ENCODE measurements at regions not wholly inside any gene's neighbourhood (a gene's known extent, or its start where the extent isn't known, plus 50 kb on each side); places are given as distances from the start of the nearest gene placed in this dataset.

GRCh38 chr1:69328186-69328585 lies 239.5 kb upstream of the LRRC7 start:
- H3K4me3 ChIP-seq (ENCODE audit: low read depth, low read length): no peak overlapping the region
- DNase-seq (ENCODE audit: low read depth): no peak
- no peak for TF ChIP-seq CTCF (conservative IDR thresholded peaks at IDR 0.05; ENCODE audit: low read depth, low read length)

GRCh38 chr1:69363236-69363635 lies 204.5 kb upstream of the LRRC7 start:
- TF ChIP-seq CTCF (conservative IDR thresholded peaks at IDR 0.05; ENCODE audit: low read depth, low read length): no peak
- DNase-seq (ENCODE audit: low read depth): no peak
- H3K4me3 ChIP-seq (ENCODE audit: low read depth, low read length): no peak overlapping the region

GRCh38 chr1:69373520-69373919 lies 194.2 kb upstream of the LRRC7 start:
- no peak overlapping the region for H3K4me3 ChIP-seq (ENCODE audit: low read depth, low read length)
- no peak for DNase-seq (ENCODE audit: low read depth)
- no peak for TF ChIP-seq CTCF (conservative IDR thresholded peaks at IDR 0.05; ENCODE audit: low read depth, low read length)

- H3K4me3 ChIP-seq (ENCODE audit: low read depth, low read length): no peak overlapping the region
- TF ChIP-seq CTCF (conservative IDR thresholded peaks at IDR 0.05; ENCODE audit: low read depth, low read length): no peak
- DNase-seq (ENCODE audit: low read depth): no peak
Observed at GRCh38 chr1:69376408-69376807, 191.3 kb upstream of the LRRC7 start.

DNA sequence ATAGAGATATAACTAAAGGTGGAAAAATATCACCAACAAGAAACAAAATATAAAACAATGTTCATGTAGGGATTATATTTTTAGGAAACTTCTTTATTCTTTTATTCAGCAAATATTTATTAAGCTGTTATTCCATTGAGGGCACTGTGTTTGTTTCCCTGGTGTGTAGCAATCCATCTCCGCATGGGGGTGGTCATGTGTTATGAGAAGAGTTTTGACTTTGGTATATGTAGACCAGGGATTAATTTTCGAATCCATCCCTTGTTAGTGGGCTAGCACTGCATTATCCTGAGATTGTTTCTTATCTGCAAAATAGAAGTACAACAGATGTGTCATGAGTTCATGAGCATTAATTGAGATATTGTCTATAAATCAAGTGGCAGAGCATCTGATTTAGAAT lies 190.2 kb upstream of the LRRC7 start:
- no peak for TF ChIP-seq CTCF (conservative IDR thresholded peaks at IDR 0.05; ENCODE audit: low read depth, low read length)
- DNase-seq (ENCODE audit: low read depth): no peak
- H3K4me3 ChIP-seq (ENCODE audit: low read depth, low read length): no peak overlapping the region

DNA sequence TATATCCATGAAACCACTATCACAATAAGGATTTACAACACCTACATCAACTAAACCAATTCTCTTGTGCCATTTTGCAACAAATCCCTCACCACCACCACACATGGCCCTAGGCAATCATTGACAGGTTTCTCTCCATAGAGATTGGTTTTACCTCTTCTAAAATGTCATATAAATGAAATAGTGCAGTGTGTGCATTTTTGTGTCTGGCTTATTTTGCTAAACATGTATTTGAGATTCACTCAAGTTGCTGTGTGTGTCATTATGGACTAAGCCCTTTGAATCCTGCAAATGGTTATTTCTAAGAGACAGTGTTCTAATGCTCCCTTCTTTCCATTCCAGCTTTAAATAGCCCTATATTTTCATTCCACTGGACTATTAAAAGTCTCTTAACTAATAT lies 179.7 kb upstream of the LRRC7 start:
- TF ChIP-seq CTCF (conservative IDR thresholded peaks at IDR 0.05; ENCODE audit: low read depth, low read length): no peak
- H3K4me3 ChIP-seq (ENCODE audit: low read depth, low read length): no peak overlapping the region
- DNase-seq (ENCODE audit: low read depth): no peak

DNA sequence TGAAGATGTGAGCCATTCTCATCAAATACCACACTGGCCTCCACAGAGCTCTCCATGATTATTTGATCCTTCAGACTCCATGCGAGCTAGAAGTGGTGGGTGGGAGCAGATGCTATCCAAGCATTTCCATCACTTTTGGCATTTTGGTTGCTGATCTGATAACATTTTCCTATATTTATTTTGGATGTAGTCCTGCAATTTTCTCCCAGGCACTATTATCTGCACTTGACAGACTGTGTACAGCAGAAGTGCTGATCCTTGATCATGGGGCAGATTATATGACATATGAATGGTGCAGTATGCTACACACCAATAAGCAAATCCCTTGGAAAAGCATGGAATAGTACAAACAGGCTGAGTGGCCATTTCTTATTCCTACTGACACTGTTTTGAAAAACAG lies 167.6 kb upstream of the LRRC7 start:
- H3K4me3 ChIP-seq (ENCODE audit: low read depth, low read length): no peak overlapping the region
- DNase-seq (ENCODE audit: low read depth): no peak
- TF ChIP-seq CTCF (conservative IDR thresholded peaks at IDR 0.05; ENCODE audit: low read depth, low read length): no peak
